ENCODE measurements at regions not wholly inside any gene's neighbourhood (a gene's known extent, or its start where the extent isn't known, plus 50 kb on each side); places are given as distances from the start of the nearest gene placed in this dataset.

DNA sequence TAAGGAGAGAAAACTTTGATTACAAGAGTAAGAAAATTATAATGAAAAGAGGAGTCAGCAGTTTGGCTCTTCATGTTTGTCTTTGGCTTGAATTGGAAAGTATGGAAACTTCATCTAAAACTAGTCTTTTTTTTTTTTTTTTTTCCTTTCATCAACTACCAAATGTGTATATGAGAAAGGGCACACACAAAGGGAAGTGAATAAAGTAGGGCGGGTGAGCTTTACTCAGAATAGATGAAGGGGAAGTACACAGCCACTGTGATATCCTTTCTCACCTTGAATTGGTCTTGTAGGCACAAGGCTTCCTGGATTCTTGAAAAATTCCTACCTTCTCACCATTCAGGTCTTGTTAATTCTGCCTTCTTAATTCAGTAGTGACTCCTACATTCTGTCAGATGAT, 652.3 kb upstream of the KCNMB2 start:
- Histone ChIP-seq H3K36me3 (no peaks in the 10 kb centered on the region), H3K4me1 (no peaks in the 10 kb centered on the region), H3K4me3 (no peak overlapping the region), H3K27me3 (no peaks in the 10 kb centered on the region), H3K27ac (no peak overlapping the region), H3K9me3 (no peaks in the 10 kb centered on the region)
- intact Hi-C loops (cut with DNase I) = no loop called here
- ATAC-seq (no peak), FAIRE-seq (no peak), DNase-seq (no peak)
- 76 to 94% methylated on average over 1 of the region's 1 CpG for WGBS, 2 donors
- TF ChIP-seq, protein P1, sequence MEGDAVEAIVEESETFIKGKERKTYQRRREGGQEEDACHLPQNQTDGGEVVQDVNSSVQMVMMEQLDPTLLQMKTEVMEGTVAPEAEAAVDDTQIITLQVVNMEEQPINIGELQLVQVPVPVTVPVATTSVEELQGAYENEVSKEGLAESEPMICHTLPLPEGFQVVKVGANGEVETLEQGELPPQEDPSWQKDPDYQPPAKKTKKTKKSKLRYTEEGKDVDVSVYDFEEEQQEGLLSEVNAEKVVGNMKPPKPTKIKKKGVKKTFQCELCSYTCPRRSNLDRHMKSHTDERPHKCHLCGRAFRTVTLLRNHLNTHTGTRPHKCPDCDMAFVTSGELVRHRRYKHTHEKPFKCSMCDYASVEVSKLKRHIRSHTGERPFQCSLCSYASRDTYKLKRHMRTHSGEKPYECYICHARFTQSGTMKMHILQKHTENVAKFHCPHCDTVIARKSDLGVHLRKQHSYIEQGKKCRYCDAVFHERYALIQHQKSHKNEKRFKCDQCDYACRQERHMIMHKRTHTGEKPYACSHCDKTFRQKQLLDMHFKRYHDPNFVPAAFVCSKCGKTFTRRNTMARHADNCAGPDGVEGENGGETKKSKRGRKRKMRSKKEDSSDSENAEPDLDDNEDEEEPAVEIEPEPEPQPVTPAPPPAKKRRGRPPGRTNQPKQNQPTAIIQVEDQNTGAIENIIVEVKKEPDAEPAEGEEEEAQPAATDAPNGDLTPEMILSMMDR (IDR thresholded peaks at IDR 0.05) = no peak

DNA sequence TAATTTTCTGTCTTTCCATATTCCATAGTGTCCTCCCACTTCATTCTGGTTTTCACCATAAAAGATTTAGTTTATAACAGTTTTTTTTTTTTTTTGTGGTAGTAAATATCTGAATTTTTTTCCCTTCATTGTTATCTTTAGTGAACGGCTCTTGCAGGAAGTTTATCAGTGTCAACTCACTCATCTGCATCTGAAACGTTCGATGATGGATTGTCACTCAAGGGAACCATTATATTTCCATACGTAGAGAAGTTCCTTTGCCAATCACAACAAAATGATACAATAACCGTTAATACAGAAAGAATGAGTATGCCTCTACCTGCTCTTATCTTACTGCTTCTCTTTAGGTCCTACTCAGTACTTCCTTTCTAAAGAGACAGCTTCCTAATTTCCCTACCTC, 651.2 kb upstream of the KCNMB2 start:
- ATAC-seq (no peak), DNase-seq (no peak), FAIRE-seq (no peak)
- intact Hi-C loops (cut with DNase I) = no loop called here
- H3K4me3 ChIP-seq = no peak overlapping the region
- WGBS, 2 donors = 62 to 70% methylated on average over 5 of the region's 5 CpGs
- TF ChIP-seq, protein P1 (IDR thresholded peaks at IDR 0.05) = no peak
- no peaks in the 10 kb centered on the region for H3K27me3 ChIP-seq
- H3K9me3 ChIP-seq = no peaks in the 10 kb centered on the region
- no peak overlapping the region for H3K27ac ChIP-seq
- H3K4me1 ChIP-seq = no peaks in the 10 kb centered on the region
- H3K36me3 ChIP-seq = no peaks in the 10 kb centered on the region

DNA sequence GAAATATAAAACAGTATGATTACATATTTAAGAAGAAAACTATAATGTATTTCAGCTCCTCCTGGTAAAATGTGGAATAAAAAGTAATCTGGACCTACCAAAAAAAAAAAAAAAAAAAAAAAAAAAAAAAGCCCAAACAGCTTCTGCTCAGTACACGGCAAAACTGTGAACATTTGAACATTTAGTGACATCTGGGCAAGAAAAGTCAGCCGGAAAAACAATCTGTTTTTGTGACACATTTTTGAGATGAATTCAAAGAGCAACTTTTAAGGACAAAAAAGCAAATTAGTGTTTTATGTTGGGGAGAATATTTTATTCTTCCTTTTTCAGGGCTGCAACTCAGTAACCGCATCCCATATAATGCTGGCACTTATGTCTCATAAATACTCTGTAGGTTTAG, 649.7 kb upstream of the KCNMB2 start:
- H3K4me1 ChIP-seq = no peaks in the 10 kb centered on the region
- DNase-seq (no peak), FAIRE-seq (no peak), ATAC-seq (no peak)
- no peaks in the 10 kb centered on the region for H3K9me3 ChIP-seq
- H3K4me3 ChIP-seq = no peak overlapping the region
- no peaks in the 10 kb centered on the region for H3K27me3 ChIP-seq
- TF ChIP-seq, protein P1 (IDR thresholded peaks at IDR 0.05) = no peak
- no peak overlapping the region for H3K27ac ChIP-seq
- 75 to 78% methylated on average over 3 of the region's 3 CpGs for WGBS, 2 donors
- intact Hi-C loops (cut with DNase I) = no loop called here
- no peaks in the 10 kb centered on the region for H3K36me3 ChIP-seq

DNA sequence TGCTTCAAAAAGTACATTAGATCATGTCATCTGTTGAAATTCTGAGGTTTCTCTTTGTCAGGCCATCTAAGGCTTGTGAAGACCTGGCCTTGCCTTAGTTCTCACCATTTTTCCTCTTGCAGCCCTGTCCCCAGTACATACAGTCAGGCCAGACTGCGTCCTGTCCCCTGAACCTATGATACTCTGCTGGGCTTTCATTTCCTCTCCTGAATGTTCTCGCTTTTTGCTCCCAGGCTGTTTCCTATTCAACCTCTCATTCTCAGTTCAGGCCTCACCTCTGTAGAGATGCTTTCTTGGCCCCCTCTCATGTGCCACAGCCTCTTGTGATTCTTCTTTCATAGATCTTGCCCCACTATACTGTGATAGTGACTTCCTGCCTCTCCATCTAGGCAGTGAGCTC, 648.8 kb upstream of the KCNMB2 start:
- intact Hi-C loops (cut with DNase I) = no loop called here

DNA sequence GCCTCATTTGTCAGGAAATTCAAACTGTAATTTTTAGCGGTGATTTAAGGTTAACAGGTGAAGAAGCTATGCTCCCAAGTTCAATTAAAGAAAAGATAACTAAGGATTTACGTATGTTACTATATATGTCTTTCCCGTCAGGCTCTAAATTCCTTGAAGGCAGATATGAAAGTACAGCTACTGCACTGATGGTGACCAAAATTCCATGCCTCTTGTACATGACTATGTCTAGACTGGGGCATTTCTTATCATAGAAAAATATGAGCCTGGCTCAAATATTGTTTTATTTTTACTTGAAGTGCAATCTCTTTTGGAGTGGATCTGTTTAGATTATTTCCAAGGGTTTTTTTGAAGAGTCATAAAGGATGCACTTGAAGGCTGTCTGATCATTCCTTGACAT, 647.1 kb upstream of the KCNMB2 start:
- Histone ChIP-seq H3K27ac (no peak overlapping the region), H3K4me3 (no peak overlapping the region), H3K9me3 (no peaks in the 10 kb centered on the region), H3K4me1 (no peaks in the 10 kb centered on the region), H3K27me3 (no peaks in the 10 kb centered on the region), H3K36me3 (no peaks in the 10 kb centered on the region)
- no peak for FAIRE-seq
- TF ChIP-seq, protein P1 (IDR thresholded peaks at IDR 0.05) = no peak
- ATAC-seq = no peak
- WGBS, 2 donors = 93 to 97% methylated on average over 3 of the region's 3 CpGs
- DNase-seq = no peak
- intact Hi-C loops (cut with DNase I) = no loop called here

More for the DNA sequence above, 648.8 kb upstream of the KCNMB2 start:
- ATAC-seq = no peak
- Histone ChIP-seq H3K4me3 (no peak overlapping the region), H3K36me3 (no peaks in the 10 kb centered on the region), H3K4me1 (no peaks in the 10 kb centered on the region), H3K27me3 (no peaks in the 10 kb centered on the region), H3K9me3 (no peaks in the 10 kb centered on the region), H3K27ac (no peak overlapping the region)
- DNase-seq = no peak
- no peak for FAIRE-seq
- TF ChIP-seq, protein P1 (IDR thresholded peaks at IDR 0.05) = no peak
- 81 to 83% methylated on average over 2 of the region's 2 CpGs for WGBS, 2 donors

All from pancreas (tissue), 10 donors.